GM23338 (cell line): ENCODE measurements at regions not wholly inside any gene's neighbourhood (a gene's known extent, or its start where the extent isn't known, plus 50 kb on each side); places are given as distances from the start of the nearest gene placed in this dataset.

Experiments
- ATAC-seq: fragments of 200-7000 bp; cut with Tn5 transposase; 3 replicates; pipeline ENCODE4 v1.9.1; 2020
- DNase-seq: peaks from one replicate; pipeline ENCODE4 v3.0.0-alpha.2; 2015; ENCODE audit warnings: low spot score
- H2AFZ ChIP-seq: fragments of 200-600 bp; sonication (generic); 2 replicates; pipeline ENCODE4 v1.8.0; 2016; ENCODE audit warnings: antibody characterized with exemption, mild to moderate bottlenecking, moderate library complexity
- H3F3A ChIP-seq: fragments of 200-600 bp; sonication (generic); replicated peaks from 2 replicates; pipeline ENCODE4 v1.8.0; 2017; ENCODE audit warnings: antibody characterized with exemption, mixed run types, low read depth
- H3K27ac ChIP-seq: fragments of 200-600 bp; sonication (generic); 2 replicates; pipeline ENCODE4 v1.6.1; 2016; ENCODE audit warnings: low read depth
- H3K27me3 ChIP-seq: fragments of 200-600 bp; sonication (generic); 2 replicates; pipeline ENCODE4 v1.8.0; 2016; ENCODE audit warnings: mild to moderate bottlenecking, mixed run types, moderate library complexity; ENCODE audit not compliant: insufficient read depth
- H3K36me3 ChIP-seq: fragments of 200-600 bp; sonication (generic); 2 replicates; pipeline ENCODE4 v1.8.0; 2016; ENCODE audit warnings: mild to moderate bottlenecking; ENCODE audit not compliant: insufficient read depth
- H3K4me1 ChIP-seq: fragments of 200-600 bp; sonication (generic); 2 replicates; pipeline ENCODE4 v1.8.0; 2016; ENCODE audit warnings: mild to moderate bottlenecking, moderate library complexity; ENCODE audit not compliant: insufficient read depth
- H3K4me2 ChIP-seq: fragments of 200-600 bp; sonication (generic); 2 replicates; pipeline ENCODE4 v1.7.1; 2017; ENCODE audit warnings: mixed run types
- H3K4me3 ChIP-seq: fragments of 200-600 bp; sonication (generic); 2 replicates; pipeline ENCODE4 v1.6.1; 2016; ENCODE audit warnings: mixed run types
- H3K79me2 ChIP-seq: fragments of 200-600 bp; sonication (generic); replicated peaks from 2 replicates; pipeline ENCODE4 v1.8.0; 2017; ENCODE audit warnings: mild to moderate bottlenecking; ENCODE audit not compliant: insufficient read depth
- H3K9me2 ChIP-seq: fragments of 200-600 bp; sonication (generic); 2 replicates; pipeline ENCODE4 v1.8.0; 2017; ENCODE audit not compliant: insufficient read depth
- H4K20me1 ChIP-seq: fragments of 200-600 bp; sonication (generic); replicated peaks from 2 replicates; pipeline ENCODE4 v1.8.0; 2017; ENCODE audit warnings: mild to moderate bottlenecking; ENCODE audit not compliant: insufficient read depth
- H3K27ac Mint-ChIP-seq: 2 replicates; pipeline ENCODE4 v1.8.0; 2020; ENCODE audit warnings: inconsistent platforms, mild to moderate bottlenecking, moderate library complexity, mixed read lengths
- H3K27me3 Mint-ChIP-seq: 3 replicates; pipeline ENCODE4 v1.8.0; 2022; ENCODE audit warnings: low read depth, mild to moderate bottlenecking, moderate library complexity, mixed read lengths, inconsistent platforms; ENCODE audit not compliant: insufficient read depth, poor library complexity
- H3K36me3 Mint-ChIP-seq: 3 replicates; pipeline ENCODE4 v1.8.0; 2021; ENCODE audit warnings: low read depth, mild to moderate bottlenecking, inconsistent platforms, moderate library complexity, mixed read lengths
- H3K4me1 Mint-ChIP-seq: 3 replicates; pipeline ENCODE4 v1.8.0; 2020; ENCODE audit warnings: mild to moderate bottlenecking, inconsistent platforms, mixed read lengths
- H3K4me3 Mint-ChIP-seq: 3 replicates; pipeline ENCODE4 v1.8.0; 2021; ENCODE audit warnings: moderate library complexity, mild to moderate bottlenecking, inconsistent platforms, mixed read lengths
- H3K9me3 Mint-ChIP-seq: 3 replicates; pipeline ENCODE4 v1.8.0; 2020; ENCODE audit warnings: moderate library complexity, mild to moderate bottlenecking, inconsistent platforms, mixed read lengths
- CREB1 ChIP-seq: fragments of 250-450 bp; sonication (Bioruptor Pico); IDR thresholded peaks from 2 replicates; pipeline ENCODE4 v1.5.0; 2020; ENCODE audit warnings: low read depth, mild to moderate bottlenecking, moderate library complexity
- EZH2 ChIP-seq: fragments of 200-600 bp; sonication (generic); IDR thresholded peaks from one replicate; pipeline ENCODE4 v1.8.0; 2017; ENCODE audit warnings: antibody characterized with exemption, mild to moderate bottlenecking, low read depth; ENCODE audit not compliant: unreplicated experiment
- EZH2phosphoT487 ChIP-seq: fragments of 200-600 bp; sonication (generic); IDR thresholded peaks from one replicate; pipeline ENCODE4 v1.8.1; 2018; ENCODE audit warnings: antibody characterized with exemption; ENCODE audit not compliant: unreplicated experiment
- JUNB ChIP-seq: IDR thresholded peaks from one replicate; pipeline ENCODE4 v1.6.1; 2016; ENCODE audit warnings: antibody characterized with exemption; ENCODE audit not compliant: unreplicated experiment
- NANOG ChIP-seq: IDR thresholded peaks from 2 replicates; pipeline ENCODE4 v1.6.1; 2016; ENCODE audit warnings: antibody characterized with exemption, borderline replicate concordance
- POLR2AphosphoS5 ChIP-seq: IDR thresholded peaks from 2 replicates; pipeline ENCODE4 v1.6.1; 2016; ENCODE audit warnings: antibody characterized with exemption, low read depth
- STAT1 ChIP-seq: IDR thresholded peaks from one replicate; pipeline ENCODE4 v1.6.1; 2016; ENCODE audit warnings: antibody characterized with exemption; ENCODE audit not compliant: unreplicated experiment
- ZNF114 ChIP-seq: fragments of 250-450 bp; sonication (Bioruptor Pico); IDR thresholded peaks from 2 replicates; pipeline ENCODE4 v1.5.0; 2020; ENCODE audit warnings: mild to moderate bottlenecking, moderate library complexity
- ZNF331 ChIP-seq: fragments of 250-450 bp; sonication (Bioruptor Pico); IDR thresholded peaks from 2 replicates; pipeline ENCODE4 v1.5.0; 2020; ENCODE audit warnings: low read depth, mild to moderate bottlenecking, moderate library complexity
- TF ChIP-seq, protein P1 (sequence below): IDR thresholded peaks from 2 replicates; pipeline ENCODE4 v1.6.1; 2016; ENCODE audit warnings: antibody characterized with exemption
- TF ChIP-seq, protein P2 (sequence below): IDR thresholded peaks from one replicate; pipeline ENCODE4 v1.6.1; 2018; ENCODE audit warnings: antibody characterized with exemption; ENCODE audit not compliant: unreplicated experiment
- TF ChIP-seq, protein P3 (sequence below): fragments of 250-450 bp; sonication (Bioruptor Pico); IDR thresholded peaks from 2 replicates; pipeline ENCODE4 v1.5.0; 2020; ENCODE audit warnings: mild to moderate bottlenecking, moderate library complexity

DNA sequence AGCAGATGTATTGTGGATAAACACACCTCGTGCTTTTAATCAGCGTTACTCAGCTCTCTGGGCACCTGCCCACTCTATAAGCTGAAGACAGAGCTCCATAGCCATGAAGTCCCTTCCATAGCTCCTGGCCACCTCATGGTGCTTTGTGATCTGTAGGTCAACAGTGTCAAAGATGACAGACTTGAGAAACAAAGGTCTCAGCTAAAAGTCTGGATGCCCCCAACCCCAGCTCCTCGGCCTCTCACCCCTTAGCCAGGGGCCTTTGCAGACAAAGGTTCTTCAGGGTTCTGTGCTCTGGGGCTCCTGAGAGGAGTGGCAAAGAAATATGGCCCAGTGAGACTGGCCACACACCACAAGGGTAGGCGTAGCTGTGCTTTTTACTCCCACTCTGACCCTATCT, 168.6 kb downstream of the KLF13 start:
- 0 out of 3 replicates have a peak, but pooled peaks cover 4% of the 10 kb centered on the region for H3K36me3 Mint-ChIP-seq
- H3K27me3 Mint-ChIP-seq, result peaks cover 6% of the 10 kb centered on the region
- H3K4me3 ChIP-seq, result no peak overlapping the region
- H3K9me2 ChIP-seq, result no peaks in the 10 kb centered on the region
- H2AFZ ChIP-seq, result no peak overlapping the region
- no peak for ATAC-seq
- H3K4me2 ChIP-seq, result no peak overlapping the region
- no peak overlapping the region for H3K27ac Mint-ChIP-seq
- H3K79me2 ChIP-seq, result no peaks in the 10 kb centered on the region
- TF ChIP-seq POLR2AphosphoS5 (no peak), STAT1 (no peak), EZH2phosphoT487 (no peak), NANOG (no peak), CREB1 (no peak), ZNF331 (CRISPR knock-in tag) (no peak), EZH2 (no peak), ZNF114 (no peak), JUNB (no peak)
- TF ChIP-seq, protein P1, sequence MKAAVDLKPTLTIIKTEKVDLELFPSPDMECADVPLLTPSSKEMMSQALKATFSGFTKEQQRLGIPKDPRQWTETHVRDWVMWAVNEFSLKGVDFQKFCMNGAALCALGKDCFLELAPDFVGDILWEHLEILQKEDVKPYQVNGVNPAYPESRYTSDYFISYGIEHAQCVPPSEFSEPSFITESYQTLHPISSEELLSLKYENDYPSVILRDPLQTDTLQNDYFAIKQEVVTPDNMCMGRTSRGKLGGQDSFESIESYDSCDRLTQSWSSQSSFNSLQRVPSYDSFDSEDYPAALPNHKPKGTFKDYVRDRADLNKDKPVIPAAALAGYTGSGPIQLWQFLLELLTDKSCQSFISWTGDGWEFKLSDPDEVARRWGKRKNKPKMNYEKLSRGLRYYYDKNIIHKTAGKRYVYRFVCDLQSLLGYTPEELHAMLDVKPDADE, result no peak
- TF ChIP-seq, protein P2, sequence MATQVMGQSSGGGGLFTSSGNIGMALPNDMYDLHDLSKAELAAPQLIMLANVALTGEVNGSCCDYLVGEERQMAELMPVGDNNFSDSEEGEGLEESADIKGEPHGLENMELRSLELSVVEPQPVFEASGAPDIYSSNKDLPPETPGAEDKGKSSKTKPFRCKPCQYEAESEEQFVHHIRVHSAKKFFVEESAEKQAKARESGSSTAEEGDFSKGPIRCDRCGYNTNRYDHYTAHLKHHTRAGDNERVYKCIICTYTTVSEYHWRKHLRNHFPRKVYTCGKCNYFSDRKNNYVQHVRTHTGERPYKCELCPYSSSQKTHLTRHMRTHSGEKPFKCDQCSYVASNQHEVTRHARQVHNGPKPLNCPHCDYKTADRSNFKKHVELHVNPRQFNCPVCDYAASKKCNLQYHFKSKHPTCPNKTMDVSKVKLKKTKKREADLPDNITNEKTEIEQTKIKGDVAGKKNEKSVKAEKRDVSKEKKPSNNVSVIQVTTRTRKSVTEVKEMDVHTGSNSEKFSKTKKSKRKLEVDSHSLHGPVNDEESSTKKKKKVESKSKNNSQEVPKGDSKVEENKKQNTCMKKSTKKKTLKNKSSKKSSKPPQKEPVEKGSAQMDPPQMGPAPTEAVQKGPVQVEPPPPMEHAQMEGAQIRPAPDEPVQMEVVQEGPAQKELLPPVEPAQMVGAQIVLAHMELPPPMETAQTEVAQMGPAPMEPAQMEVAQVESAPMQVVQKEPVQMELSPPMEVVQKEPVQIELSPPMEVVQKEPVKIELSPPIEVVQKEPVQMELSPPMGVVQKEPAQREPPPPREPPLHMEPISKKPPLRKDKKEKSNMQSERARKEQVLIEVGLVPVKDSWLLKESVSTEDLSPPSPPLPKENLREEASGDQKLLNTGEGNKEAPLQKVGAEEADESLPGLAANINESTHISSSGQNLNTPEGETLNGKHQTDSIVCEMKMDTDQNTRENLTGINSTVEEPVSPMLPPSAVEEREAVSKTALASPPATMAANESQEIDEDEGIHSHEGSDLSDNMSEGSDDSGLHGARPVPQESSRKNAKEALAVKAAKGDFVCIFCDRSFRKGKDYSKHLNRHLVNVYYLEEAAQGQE, result no peak
- TF ChIP-seq, protein P3, sequence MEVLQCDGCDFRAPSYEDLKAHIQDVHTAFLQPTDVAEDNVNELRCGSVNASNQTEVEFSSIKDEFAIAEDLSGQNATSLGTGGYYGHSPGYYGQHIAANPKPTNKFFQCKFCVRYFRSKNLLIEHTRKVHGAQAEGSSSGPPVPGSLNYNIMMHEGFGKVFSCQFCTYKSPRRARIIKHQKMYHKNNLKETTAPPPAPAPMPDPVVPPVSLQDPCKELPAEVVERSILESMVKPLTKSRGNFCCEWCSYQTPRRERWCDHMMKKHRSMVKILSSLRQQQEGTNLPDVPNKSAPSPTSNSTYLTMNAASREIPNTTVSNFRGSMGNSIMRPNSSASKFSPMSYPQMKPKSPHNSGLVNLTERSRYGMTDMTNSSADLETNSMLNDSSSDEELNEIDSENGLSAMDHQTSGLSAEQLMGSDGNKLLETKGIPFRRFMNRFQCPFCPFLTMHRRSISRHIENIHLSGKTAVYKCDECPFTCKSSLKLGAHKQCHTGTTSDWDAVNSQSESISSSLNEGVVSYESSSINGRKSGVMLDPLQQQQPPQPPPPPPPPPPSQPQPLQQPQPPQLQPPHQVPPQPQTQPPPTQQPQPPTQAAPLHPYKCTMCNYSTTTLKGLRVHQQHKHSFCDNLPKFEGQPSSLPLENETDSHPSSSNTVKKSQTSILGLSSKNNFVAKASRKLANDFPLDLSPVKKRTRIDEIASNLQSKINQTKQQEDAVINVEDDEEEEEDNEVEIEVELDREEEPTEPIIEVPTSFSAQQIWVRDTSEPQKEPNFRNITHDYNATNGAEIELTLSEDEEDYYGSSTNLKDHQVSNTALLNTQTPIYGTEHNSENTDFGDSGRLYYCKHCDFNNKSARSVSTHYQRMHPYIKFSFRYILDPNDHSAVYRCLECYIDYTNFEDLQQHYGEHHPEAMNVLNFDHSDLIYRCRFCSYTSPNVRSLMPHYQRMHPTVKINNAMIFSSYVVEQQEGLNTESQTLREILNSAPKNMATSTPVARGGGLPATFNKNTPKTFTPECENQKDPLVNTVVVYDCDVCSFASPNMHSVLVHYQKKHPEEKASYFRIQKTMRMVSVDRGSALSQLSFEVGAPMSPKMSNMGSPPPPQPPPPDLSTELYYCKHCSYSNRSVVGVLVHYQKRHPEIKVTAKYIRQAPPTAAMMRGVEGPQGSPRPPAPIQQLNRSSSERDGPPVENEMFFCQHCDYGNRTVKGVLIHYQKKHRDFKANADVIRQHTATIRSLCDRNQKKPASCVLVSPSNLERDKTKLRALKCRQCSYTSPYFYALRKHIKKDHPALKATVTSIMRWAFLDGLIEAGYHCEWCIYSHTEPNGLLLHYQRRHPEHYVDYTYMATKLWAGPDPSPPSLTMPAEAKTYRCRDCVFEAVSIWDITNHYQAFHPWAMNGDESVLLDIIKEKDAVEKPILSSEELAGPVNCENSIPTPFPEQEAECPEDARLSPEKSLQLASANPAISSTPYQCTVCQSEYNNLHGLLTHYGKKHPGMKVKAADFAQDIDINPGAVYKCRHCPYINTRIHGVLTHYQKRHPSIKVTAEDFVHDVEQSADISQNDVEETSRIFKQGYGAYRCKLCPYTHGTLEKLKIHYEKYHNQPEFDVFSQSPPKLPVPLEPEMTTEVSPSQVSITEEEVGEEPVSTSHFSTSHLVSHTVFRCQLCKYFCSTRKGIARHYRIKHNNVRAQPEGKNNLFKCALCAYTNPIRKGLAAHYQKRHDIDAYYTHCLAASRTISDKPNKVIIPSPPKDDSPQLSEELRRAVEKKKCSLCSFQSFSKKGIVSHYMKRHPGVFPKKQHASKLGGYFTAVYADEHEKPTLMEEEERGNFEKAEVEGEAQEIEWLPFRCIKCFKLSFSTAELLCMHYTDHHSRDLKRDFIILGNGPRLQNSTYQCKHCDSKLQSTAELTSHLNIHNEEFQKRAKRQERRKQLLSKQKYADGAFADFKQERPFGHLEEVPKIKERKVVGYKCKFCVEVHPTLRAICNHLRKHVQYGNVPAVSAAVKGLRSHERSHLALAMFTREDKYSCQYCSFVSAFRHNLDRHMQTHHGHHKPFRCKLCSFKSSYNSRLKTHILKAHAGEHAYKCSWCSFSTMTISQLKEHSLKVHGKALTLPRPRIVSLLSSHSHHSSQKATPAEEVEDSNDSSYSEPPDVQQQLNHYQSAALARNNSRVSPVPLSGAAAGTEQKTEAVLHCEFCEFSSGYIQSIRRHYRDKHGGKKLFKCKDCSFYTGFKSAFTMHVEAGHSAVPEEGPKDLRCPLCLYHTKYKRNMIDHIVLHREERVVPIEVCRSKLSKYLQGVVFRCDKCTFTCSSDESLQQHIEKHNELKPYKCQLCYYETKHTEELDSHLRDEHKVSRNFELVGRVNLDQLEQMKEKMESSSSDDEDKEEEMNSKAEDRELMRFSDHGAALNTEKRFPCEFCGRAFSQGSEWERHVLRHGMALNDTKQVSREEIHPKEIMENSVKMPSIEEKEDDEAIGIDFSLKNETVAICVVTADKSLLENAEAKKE, result no peak
- no peak overlapping the region for H3K27ac ChIP-seq
- no peaks in the 10 kb centered on the region for H4K20me1 ChIP-seq
- H3K4me1 Mint-ChIP-seq, result no peaks in the 10 kb centered on the region
- H3K4me3 Mint-ChIP-seq, result no peak overlapping the region
- H3K9me3 Mint-ChIP-seq, result peaks cover 8% of the 10 kb centered on the region
- H3K36me3 ChIP-seq, result no peaks in the 10 kb centered on the region
- DNase-seq, result no peak
- no peaks in the 10 kb centered on the region for H3K27me3 ChIP-seq
- no peaks in the 10 kb centered on the region for H3F3A ChIP-seq
- no peaks in the 10 kb centered on the region for H3K4me1 ChIP-seq
